ENCODE measurements at regions not wholly inside any gene's neighbourhood (a gene's known extent, or its start where the extent isn't known, plus 50 kb on each side); places are given as distances from the start of the nearest gene placed in this dataset.

- H3K27ac ChIP-seq, result no peak overlapping the region
- H3K79me2 ChIP-seq (ENCODE audit: insufficient read depth, low read depth), result no peaks in the 10 kb centered on the region
- TF ChIP-seq, protein P1, sequence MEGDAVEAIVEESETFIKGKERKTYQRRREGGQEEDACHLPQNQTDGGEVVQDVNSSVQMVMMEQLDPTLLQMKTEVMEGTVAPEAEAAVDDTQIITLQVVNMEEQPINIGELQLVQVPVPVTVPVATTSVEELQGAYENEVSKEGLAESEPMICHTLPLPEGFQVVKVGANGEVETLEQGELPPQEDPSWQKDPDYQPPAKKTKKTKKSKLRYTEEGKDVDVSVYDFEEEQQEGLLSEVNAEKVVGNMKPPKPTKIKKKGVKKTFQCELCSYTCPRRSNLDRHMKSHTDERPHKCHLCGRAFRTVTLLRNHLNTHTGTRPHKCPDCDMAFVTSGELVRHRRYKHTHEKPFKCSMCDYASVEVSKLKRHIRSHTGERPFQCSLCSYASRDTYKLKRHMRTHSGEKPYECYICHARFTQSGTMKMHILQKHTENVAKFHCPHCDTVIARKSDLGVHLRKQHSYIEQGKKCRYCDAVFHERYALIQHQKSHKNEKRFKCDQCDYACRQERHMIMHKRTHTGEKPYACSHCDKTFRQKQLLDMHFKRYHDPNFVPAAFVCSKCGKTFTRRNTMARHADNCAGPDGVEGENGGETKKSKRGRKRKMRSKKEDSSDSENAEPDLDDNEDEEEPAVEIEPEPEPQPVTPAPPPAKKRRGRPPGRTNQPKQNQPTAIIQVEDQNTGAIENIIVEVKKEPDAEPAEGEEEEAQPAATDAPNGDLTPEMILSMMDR (conservative IDR thresholded peaks at IDR 0.05; ENCODE audit: low read depth, low read length), result no peak
- no peaks in the 10 kb centered on the region for H3K36me3 ChIP-seq (ENCODE audit: insufficient read depth)
- H2AFZ ChIP-seq (ENCODE audit: low read depth), result no peak overlapping the region
- H4K20me1 ChIP-seq (ENCODE audit: insufficient read depth), result no peaks in the 10 kb centered on the region
- peaks cover 52% of the 10 kb centered on the region for H3K4me1 ChIP-seq (ENCODE audit: low read depth, poor library complexity, severe bottlenecking)
- no peak overlapping the region for H3K4me2 ChIP-seq
- H3K9ac ChIP-seq, result no peak overlapping the region
- H3K4me3 ChIP-seq (IDR thresholded peaks at IDR 0.05; ENCODE audit: insufficient read depth, low read depth, low read length), result no peak overlapping the region
- no peaks in the 10 kb centered on the region for H3K27me3 ChIP-seq (ENCODE audit: insufficient read depth, low read depth)
Measured at GRCh38 chr10:110366635-110367034, 61.9 kb upstream of the SMNDC1 start.

- no peak overlapping the region for H2AFZ ChIP-seq (ENCODE audit: low read depth)
- H3K36me3 ChIP-seq (ENCODE audit: insufficient read depth), result no peaks in the 10 kb centered on the region
- H3K27ac ChIP-seq, result no peak overlapping the region
- H3K9ac ChIP-seq, result no peak overlapping the region
- no peaks in the 10 kb centered on the region for H3K27me3 ChIP-seq (ENCODE audit: insufficient read depth, low read depth)
- H3K79me2 ChIP-seq (ENCODE audit: insufficient read depth, low read depth), result no peaks in the 10 kb centered on the region
- no peaks in the 10 kb centered on the region for H4K20me1 ChIP-seq (ENCODE audit: insufficient read depth)
- H3K4me1 ChIP-seq (ENCODE audit: low read depth, poor library complexity, severe bottlenecking), result peaks cover 45% of the 10 kb centered on the region
- H3K4me2 ChIP-seq, result no peak overlapping the region
- TF ChIP-seq, protein P1 (conservative IDR thresholded peaks at IDR 0.05; ENCODE audit: low read depth, low read length), result no peak
- no peak overlapping the region for H3K4me3 ChIP-seq (IDR thresholded peaks at IDR 0.05; ENCODE audit: insufficient read depth, low read depth, low read length)
Measured at GRCh38 chr10:110368002-110368401, 63.3 kb upstream of the SMNDC1 start.

- peaks cover 45% of the 10 kb centered on the region for H3K4me1 ChIP-seq (ENCODE audit: low read depth, poor library complexity, severe bottlenecking)
- H3K4me3 ChIP-seq (IDR thresholded peaks at IDR 0.05; ENCODE audit: insufficient read depth, low read depth, low read length), result no peak overlapping the region
- no peak overlapping the region for H3K9ac ChIP-seq
- H3K27me3 ChIP-seq (ENCODE audit: insufficient read depth, low read depth), result no peaks in the 10 kb centered on the region
- H4K20me1 ChIP-seq (ENCODE audit: insufficient read depth), result no peaks in the 10 kb centered on the region
- TF ChIP-seq, protein P1 (conservative IDR thresholded peaks at IDR 0.05; ENCODE audit: low read depth, low read length), result no peak
- no peak overlapping the region for H3K4me2 ChIP-seq
- no peak overlapping the region for H3K27ac ChIP-seq
- H2AFZ ChIP-seq (ENCODE audit: low read depth), result no peak overlapping the region
- H3K79me2 ChIP-seq (ENCODE audit: insufficient read depth, low read depth), result no peaks in the 10 kb centered on the region
- H3K36me3 ChIP-seq (ENCODE audit: insufficient read depth), result no peaks in the 10 kb centered on the region
Measured at GRCh38 chr10:110368556-110368955, 63.8 kb upstream of the SMNDC1 start.

DNA sequence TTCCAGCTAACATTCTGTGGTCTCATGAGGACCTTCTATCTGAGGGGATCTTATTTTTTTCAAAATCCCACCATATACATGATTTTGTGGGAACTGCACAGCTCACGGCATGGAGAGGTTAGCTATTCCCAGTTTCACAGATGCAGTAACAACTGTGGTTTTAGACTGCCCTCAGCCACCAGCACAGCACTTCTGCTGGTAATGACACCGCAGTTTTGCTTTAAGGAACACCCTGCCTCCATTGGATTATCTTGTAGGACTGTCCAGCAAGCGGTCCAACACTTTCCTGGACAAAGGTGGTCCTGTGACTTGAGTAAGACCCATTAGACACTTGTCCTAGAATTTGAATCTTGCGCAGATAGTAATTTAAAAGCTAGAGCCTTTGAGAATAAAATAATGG, 65.3 kb upstream of the SMNDC1 start:
- TF ChIP-seq, protein P1 (conservative IDR thresholded peaks at IDR 0.05; ENCODE audit: low read depth, low read length), result no peak
- Histone ChIP-seq H3K4me2 (no peak overlapping the region), H2AFZ (ENCODE audit: low read depth) (no peak overlapping the region), H4K20me1 (ENCODE audit: insufficient read depth) (no peaks in the 10 kb centered on the region), H3K79me2 (ENCODE audit: insufficient read depth, low read depth) (no peaks in the 10 kb centered on the region), H3K4me1 (ENCODE audit: low read depth, poor library complexity, severe bottlenecking) (peaks cover 37% of the 10 kb centered on the region), H3K27me3 (ENCODE audit: insufficient read depth, low read depth) (no peaks in the 10 kb centered on the region), H3K36me3 (ENCODE audit: insufficient read depth) (no peaks in the 10 kb centered on the region), H3K27ac (no peak overlapping the region), H3K4me3 (IDR thresholded peaks at IDR 0.05; ENCODE audit: insufficient read depth, low read depth, low read length) (no peak overlapping the region), H3K9ac (no peak overlapping the region)
